ENCODE measurements at regions not wholly inside any gene's neighbourhood (a gene's known extent, or its start where the extent isn't known, plus 50 kb on each side); places are given as distances from the start of the nearest gene placed in this dataset.
"Not testable (repeated sequence)": the region's sequence is repeated elsewhere in the genome, so short reads cannot be mapped to it uniquely, and the experiment has no call there.

DNA sequence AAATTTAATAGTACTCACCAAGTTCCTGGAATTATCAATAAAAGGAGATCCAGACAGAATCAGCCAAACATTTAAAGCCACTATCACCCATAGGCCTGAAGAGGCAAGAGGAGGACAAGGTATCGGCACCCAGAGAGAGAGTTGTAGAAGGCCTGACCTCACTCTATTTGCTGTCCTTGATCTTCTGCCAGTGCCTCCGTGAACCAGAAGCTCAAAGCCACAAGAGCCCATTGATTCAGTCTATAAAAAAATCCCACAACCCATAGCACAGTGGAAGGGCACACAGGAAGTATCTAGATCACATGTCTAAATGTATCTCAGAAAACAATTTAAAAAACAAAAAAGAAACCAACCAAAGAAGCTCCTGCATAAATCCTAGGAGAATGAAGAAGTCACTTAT lies 68.6 kb upstream of the FAM174B start:
- intact Hi-C loops (cut with DNase I) = no loop called here
- Histone ChIP-seq H3K4me1 (no peaks in the 10 kb centered on the region), H3K9me3 (no peaks in the 10 kb centered on the region), H3K27ac (no peak overlapping the region), H3K27me3 (no peaks in the 10 kb centered on the region), H3K36me3 (no peaks in the 10 kb centered on the region), H3K4me3 (no peak overlapping the region)
- TF ChIP-seq, protein P1, sequence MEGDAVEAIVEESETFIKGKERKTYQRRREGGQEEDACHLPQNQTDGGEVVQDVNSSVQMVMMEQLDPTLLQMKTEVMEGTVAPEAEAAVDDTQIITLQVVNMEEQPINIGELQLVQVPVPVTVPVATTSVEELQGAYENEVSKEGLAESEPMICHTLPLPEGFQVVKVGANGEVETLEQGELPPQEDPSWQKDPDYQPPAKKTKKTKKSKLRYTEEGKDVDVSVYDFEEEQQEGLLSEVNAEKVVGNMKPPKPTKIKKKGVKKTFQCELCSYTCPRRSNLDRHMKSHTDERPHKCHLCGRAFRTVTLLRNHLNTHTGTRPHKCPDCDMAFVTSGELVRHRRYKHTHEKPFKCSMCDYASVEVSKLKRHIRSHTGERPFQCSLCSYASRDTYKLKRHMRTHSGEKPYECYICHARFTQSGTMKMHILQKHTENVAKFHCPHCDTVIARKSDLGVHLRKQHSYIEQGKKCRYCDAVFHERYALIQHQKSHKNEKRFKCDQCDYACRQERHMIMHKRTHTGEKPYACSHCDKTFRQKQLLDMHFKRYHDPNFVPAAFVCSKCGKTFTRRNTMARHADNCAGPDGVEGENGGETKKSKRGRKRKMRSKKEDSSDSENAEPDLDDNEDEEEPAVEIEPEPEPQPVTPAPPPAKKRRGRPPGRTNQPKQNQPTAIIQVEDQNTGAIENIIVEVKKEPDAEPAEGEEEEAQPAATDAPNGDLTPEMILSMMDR (IDR thresholded peaks at IDR 0.05) = no peak
- DNase-seq = no peak
- no peak for ATAC-seq

DNA sequence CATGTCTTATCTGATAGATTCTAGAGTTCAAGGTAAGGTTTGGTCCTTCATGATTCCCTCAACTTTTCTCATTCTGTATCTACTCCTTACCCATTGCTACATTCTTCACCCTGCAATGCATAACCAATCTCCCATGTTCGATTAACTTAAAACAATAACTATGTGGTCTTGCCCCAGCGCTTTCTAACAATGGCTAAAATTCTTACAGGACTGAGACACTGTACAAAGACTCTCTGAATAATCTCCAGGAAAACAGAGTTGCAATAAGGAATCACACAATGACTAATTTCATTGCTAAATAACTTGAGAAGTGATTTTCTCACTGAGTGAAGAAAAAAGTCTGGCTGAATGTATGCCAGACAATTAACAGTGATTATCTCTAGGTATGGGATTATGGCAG lies 69.6 kb upstream of the FAM174B start:
- Histone ChIP-seq H3K27me3 (no peaks in the 10 kb centered on the region), H3K4me3 (no peak overlapping the region), H3K4me1 (no peaks in the 10 kb centered on the region), H3K27ac (no peak overlapping the region), H3K36me3 (no peaks in the 10 kb centered on the region), H3K9me3 (no peaks in the 10 kb centered on the region)
- TF ChIP-seq, protein P1 (IDR thresholded peaks at IDR 0.05) = no peak
- DNase-seq (no peak), ATAC-seq (no peak)
- intact Hi-C loops (cut with DNase I) = no loop called here

DNA sequence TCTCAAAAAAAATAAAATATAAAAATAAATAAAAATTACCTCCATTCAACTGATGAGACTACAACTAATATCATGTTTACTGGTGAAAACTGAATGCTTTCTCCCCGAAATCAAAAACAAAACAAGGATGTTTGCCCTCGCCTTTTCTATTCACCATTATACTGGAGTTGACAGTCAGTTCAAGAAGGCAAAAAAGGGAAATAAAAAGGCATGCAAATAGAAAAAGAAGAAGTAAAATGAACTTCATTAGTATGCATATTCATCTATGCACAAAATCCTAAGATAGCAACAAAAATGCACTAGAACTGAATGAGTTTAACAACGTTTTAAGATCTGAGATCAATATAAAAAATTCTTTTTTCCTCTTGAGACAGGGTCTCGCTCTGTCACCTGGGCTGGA lies 72.7 kb upstream of the FAM174B start:
- Histone ChIP-seq H3K36me3 (no peaks in the 10 kb centered on the region), H3K9me3 (no peaks in the 10 kb centered on the region), H3K27me3 (no peaks in the 10 kb centered on the region), H3K4me3 (no peak overlapping the region), H3K27ac (no peak overlapping the region), H3K4me1 (no peaks in the 10 kb centered on the region)
- TF ChIP-seq, protein P1 (IDR thresholded peaks at IDR 0.05) = no peak
- no peak for DNase-seq
- intact Hi-C loops (cut with DNase I) = no loop called here
- ATAC-seq = no peak

DNA sequence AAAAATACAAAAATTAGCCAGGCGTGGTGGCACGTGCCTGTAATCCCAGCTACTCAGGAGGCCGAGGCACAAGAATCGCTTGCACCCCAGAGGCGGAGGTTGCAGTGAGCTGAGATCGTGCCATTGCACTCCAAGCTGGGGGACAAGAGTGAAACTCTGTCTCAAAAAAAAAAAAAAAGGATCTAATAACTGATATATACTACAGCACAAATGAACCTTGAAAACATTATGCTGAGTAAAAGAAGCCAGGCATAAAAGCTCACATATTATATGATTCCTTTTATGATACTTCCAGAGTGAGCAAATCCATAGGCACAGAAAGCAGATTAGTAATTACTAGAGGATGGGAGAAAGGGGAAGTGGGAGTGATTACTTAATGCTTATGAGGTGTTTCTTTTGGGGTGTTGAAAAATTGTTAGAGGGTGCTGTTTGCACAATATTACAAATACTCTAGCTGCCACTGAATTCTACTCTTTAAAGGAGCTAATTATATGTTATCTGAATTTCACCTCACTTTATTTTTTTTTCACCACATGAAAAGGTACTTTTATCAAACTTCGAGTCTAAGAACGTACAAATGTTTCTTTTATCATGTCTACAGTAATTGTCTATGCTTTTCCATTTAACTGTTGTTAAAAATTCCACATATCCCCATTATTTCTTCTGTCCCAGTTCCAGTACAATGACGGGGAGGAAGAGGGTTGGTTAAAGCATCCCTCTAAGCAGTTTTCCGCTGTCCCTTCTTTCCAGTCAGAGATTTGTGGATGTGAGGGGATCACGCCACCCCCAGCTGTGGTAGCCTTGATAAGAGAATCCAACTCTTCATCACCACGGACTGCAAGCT lies 77.7 kb upstream of the FAM174B start:
- no peaks in the 10 kb centered on the region for H3K4me1 ChIP-seq
- no peaks in the 10 kb centered on the region for H3K36me3 ChIP-seq
- peak overlapping the region; percentile 83 for H3K27ac ChIP-seq
- ATAC-seq (peak; percentile 44), DNase-seq (no peak)
- peak overlapping the region; percentile 54 for H3K4me3 ChIP-seq
- H3K9me3 ChIP-seq = no peaks in the 10 kb centered on the region
- TF ChIP-seq, protein P1 (IDR thresholded peaks at IDR 0.05) = no peak
- no peaks in the 10 kb centered on the region for H3K27me3 ChIP-seq
- intact Hi-C loops (cut with DNase I) = no loop called here

DNA sequence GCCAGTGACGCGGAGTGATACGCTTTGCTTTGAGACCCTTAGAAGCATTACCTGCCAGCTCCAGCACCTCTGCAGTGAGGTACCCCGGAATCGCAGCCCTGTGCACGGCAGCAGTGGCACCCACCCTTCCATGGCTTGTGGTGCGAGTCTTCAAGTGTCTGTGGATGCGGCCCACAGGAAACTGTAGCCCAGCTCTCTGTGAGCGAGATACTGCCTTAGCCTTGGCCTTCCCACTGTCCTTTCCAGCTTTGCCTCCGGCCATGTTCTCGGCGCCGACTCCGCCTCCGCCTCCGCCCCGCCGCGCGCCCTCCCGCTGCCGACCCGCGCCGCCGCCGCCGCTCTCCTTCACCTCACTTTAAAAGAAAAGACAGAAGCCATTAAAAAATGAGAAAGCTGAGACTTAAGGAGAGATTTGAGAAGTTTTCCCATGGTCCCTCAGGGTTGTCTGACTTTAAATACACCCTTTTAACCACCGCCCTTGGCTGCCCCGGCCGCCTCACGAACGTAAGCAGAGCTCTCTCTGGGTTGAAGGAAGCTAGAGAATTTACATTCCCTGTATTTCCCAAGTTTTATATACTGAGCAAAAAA lies 78.5 kb upstream of the FAM174B start:
- Histone ChIP-seq H3K27me3 (no peaks in the 10 kb centered on the region), H3K36me3 (no peaks in the 10 kb centered on the region), H3K4me1 (no peaks in the 10 kb centered on the region), H3K27ac (peak overlapping the region; percentile 83), H3K4me3 (peak overlapping the region; percentile 54), H3K9me3 (no peaks in the 10 kb centered on the region)
- TF ChIP-seq, protein P1 (IDR thresholded peaks at IDR 0.05) = no peak
- DNase-seq = peak; percentile 70
- intact Hi-C loops (cut with DNase I) = no loop called here
- ATAC-seq = peak; percentile 89

DNA sequence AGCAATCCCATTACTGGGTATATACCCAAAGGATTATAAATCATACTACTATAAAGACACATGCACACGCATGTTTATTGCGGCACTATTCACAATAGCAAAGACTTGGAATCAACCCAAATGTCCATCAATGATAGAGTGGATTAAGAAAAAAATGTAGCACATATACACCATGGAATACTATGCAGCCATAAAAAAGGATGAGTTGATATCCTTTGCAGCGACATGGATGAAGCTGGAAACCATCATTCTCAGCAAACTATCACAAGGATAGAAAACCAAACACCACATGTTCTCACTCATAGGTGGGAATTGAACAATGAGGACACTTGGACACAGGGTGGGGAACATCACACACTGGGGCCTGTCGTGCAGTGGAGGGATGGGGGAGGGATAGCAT lies 83.7 kb upstream of the FAM174B start:
- DNase-seq; H3K9me3 ChIP-seq; intact Hi-C loops (cut with DNase I); H3K27ac ChIP-seq; ATAC-seq; H3K4me3 ChIP-seq; H3K36me3 ChIP-seq; H3K4me1 ChIP-seq; H3K27me3 ChIP-seq: not testable (repeated sequence)

Data from upper lobe of right lung (tissue), 1 donor.